ENCODE measurements at regions not wholly inside any gene's neighbourhood (a gene's known extent, or its start where the extent isn't known, plus 50 kb on each side); places are given as distances from the start of the nearest gene placed in this dataset.

DNA sequence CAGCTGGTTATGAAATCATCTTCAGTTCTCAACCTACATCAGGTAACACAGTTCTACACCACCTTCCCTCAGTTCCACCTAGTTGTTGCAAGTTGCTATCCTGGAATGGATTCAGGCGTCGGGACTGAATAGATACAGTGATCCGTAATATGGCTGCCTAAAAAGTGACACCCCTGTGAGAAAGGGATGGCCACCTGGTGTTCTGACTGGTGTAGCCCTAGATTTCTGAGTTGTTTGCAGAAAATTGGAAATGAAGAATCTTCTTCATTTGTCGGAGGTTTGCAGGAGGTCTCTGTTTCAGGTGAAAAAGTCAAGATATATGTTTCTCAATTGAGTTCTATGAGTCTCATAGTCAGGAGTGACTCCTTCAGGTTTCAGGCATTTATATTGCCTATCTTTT is 225.8 kb upstream of the ELAC2 start:
- TF ChIP-seq, protein P1, sequence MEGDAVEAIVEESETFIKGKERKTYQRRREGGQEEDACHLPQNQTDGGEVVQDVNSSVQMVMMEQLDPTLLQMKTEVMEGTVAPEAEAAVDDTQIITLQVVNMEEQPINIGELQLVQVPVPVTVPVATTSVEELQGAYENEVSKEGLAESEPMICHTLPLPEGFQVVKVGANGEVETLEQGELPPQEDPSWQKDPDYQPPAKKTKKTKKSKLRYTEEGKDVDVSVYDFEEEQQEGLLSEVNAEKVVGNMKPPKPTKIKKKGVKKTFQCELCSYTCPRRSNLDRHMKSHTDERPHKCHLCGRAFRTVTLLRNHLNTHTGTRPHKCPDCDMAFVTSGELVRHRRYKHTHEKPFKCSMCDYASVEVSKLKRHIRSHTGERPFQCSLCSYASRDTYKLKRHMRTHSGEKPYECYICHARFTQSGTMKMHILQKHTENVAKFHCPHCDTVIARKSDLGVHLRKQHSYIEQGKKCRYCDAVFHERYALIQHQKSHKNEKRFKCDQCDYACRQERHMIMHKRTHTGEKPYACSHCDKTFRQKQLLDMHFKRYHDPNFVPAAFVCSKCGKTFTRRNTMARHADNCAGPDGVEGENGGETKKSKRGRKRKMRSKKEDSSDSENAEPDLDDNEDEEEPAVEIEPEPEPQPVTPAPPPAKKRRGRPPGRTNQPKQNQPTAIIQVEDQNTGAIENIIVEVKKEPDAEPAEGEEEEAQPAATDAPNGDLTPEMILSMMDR (conservative IDR thresholded peaks at IDR 0.05; ENCODE audit: low read length): no peak
- H3K4me3 ChIP-seq (ENCODE audit: low read length): no peak overlapping the region
- DNase-seq (ENCODE audit: low read depth): no peak

DNA sequence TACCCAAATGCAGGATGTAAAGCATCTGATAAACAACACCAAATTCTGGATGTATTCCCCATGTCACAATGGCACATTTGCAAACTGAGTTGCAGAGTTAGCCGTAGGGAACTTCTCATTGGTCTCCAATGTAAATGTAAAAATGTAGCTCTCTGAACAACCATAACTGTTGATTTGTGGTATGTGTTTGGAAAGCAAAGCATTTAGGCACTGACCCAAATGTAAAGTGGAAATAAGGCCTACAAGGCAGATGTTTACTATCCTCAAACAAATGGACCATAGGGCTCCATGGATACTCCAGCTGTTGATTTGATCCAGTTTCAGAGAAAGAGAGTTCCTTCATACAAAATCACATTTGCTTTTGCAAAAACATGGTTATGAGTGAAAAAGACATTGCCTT is 223.0 kb upstream of the ELAC2 start:
- no peak for DNase-seq (ENCODE audit: low read depth)
- TF ChIP-seq, protein P1 (conservative IDR thresholded peaks at IDR 0.05; ENCODE audit: low read length): no peak

DNA sequence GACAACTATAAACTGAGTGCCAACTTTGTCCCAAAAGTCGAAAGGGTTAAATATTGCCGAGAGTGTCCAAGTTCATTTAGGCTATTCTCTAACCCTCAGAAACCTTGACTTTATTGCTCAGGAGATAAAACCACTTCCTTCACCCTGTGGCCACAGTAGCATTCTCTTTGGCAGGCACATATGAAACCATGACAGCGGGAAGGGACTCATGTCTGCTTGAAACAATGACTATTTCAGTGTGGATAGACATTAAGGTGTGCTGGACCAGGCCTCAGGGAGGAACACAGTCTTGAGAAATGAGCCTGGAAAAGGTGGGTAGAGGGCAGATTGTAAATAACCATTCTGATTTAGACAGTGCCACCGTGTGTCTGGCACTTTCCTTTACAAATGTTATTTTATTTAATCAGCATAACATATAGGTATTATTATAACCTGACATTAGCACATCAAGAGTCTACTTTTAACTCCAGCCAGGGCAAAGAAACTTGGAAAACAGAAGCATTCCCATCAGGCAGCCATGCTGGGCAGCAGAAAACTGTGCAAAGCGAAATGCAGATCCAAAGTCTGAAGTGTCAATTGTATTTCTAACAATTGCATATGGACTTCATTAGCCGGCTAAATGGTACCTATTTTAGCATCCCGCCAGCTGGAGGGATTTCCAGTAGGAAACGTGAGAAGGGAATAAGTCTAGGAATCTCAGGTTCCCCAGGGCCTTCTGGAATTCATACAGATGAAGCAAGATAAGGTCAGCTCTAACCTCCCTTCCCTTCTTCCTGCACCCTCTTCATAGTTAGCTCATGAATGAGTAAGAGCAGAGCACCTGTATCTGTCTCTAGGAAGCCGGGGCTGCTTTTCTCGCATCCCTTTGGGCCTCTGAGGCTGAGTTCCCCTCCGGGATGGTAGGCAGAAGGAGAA is 212.8 kb upstream of the ELAC2 start:
- TF ChIP-seq, protein P1 (conservative IDR thresholded peaks at IDR 0.05; ENCODE audit: low read length): no peak
- no peak overlapping the region for H3K4me3 ChIP-seq (ENCODE audit: low read length)
- no peak for DNase-seq (ENCODE audit: low read depth)

More for the DNA sequence above, 223.0 kb upstream of the ELAC2 start:
- H3K4me3 ChIP-seq (ENCODE audit: low read length): no peak overlapping the region

DNA sequence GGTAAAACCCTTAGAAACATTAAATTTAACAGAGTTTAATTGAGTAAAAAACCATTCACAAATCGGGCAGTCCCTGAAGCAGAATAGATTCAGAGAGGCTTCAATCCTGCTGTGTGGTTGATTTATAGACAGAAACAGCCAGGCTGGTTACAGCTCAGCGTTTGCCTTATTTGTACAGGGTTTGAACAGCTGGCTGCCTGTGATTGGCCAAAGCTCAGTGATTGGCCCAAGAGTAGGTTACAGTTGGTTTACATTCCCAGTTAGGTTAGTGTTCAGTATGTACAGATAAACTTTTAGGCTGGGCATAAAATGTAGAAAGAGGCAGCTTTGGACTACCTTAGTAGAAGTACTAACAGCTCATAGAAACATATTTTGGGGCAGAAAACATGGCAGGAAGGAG is 210.4 kb upstream of the ELAC2 start:
- TF ChIP-seq, protein P1 (conservative IDR thresholded peaks at IDR 0.05; ENCODE audit: low read length): no peak
- no peak overlapping the region for H3K4me3 ChIP-seq (ENCODE audit: low read length)
- no peak for DNase-seq (ENCODE audit: low read depth)

DNA sequence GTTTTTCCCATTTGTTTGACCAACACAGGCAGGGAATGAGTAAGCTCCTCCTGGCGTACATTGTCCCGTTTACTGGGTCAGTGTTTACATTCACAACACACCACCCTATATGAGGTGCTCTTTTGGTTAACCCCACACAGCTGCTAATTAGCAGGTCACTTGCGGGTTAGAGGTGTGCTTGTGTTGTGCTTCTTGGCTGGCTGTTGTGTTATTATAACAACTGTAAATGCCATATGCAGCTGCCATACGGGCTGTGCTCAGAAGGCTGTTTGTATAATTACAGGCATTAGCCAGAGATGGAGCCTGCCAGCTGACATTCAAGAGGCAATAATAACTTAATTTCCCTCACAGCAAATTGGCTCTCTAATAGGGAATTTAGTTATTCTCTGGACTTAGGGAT is 205.1 kb upstream of the ELAC2 start:
- H3K4me3 ChIP-seq (ENCODE audit: low read length): no peak overlapping the region
- no peak for DNase-seq (ENCODE audit: low read depth)
- TF ChIP-seq, protein P1 (conservative IDR thresholded peaks at IDR 0.05; ENCODE audit: low read length): no peak

DNA sequence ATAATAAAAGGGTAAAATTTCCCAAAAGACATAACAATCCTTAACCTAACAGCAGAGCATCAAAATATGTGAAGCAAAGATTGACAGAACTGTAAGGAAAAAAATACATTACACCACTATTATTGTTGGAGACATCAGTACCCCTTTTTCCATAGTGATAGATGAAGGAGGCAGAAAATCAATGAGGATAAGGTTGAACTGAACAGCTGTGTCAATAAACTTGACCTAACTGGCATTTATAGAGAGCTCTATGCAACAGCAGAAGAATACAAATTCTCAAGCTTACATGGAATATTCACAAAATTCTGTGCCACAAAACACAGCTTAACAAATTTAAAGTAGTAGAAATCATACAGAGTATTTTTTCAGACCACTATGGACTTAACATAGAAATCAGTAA is 195.0 kb upstream of the ELAC2 start:
- TF ChIP-seq, protein P1 (conservative IDR thresholded peaks at IDR 0.05; ENCODE audit: low read length): no peak
- no peak for DNase-seq (ENCODE audit: low read depth)
- H3K4me3 ChIP-seq (ENCODE audit: low read length): no peak overlapping the region

DNA sequence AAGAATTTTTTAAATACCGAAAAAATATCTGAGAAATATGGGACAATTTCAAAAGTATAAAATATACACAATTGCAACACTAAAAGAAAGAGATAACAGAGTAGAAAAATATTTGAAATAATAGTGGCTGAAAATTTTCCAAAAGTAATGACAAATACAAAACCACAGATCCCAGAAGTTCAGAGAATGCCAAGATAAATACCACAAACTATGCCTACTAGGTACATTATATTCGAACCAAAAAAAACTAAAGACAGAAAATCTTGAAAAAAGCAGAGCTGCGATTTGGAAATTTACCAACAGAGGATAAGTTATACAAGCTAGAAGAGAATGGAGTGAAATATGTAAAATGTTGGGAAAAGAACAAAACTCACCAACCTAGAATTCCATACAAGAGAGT is 191.3 kb upstream of the ELAC2 start:
- no peak for DNase-seq (ENCODE audit: low read depth)
- TF ChIP-seq, protein P1 (conservative IDR thresholded peaks at IDR 0.05; ENCODE audit: low read length): no peak

More for the DNA sequence above, 191.3 kb upstream of the ELAC2 start:
- no peak overlapping the region for H3K4me3 ChIP-seq (ENCODE audit: low read length)
